Loucy (cell line): ENCODE measurements at regions not wholly inside any gene's neighbourhood (a gene's known extent, or its start where the extent isn't known, plus 50 kb on each side); places are given as distances from the start of the nearest gene placed in this dataset.

Source experiments
- H2AFZ ChIP-seq: fragments of 200-600 bp; sonication (generic); 2 replicates; pipeline ENCODE4 v1.6.0; 2016; ENCODE audit warnings: antibody characterized with exemption, mild to moderate bottlenecking, low read length, moderate library complexity
- H3F3A ChIP-seq: fragments of 200-600 bp; 2 replicates; pipeline ENCODE4 v1.6.0; 2016; ENCODE audit warnings: antibody characterized with exemption, low read depth, mild to moderate bottlenecking
- H3K27me3 ChIP-seq: fragments of 200-600 bp; sonication (generic); 2 replicates; pipeline ENCODE4 v1.6.1; 2014; ENCODE audit warnings: low read length, mild to moderate bottlenecking; ENCODE audit not compliant: insufficient read depth, poor library complexity, severe bottlenecking
- H3K36me3 ChIP-seq: fragments of 200-600 bp; sonication (generic); 2 replicates; pipeline ENCODE4 v1.6.1; 2016; ENCODE audit warnings: low read length; ENCODE audit not compliant: insufficient read depth
- H3K4me1 ChIP-seq: fragments of 200-600 bp; sonication (generic); 2 replicates; pipeline ENCODE4 v1.5.1; 2014; ENCODE audit warnings: low read length, mild to moderate bottlenecking; ENCODE audit not compliant: insufficient read depth, poor library complexity, severe bottlenecking
- H3K4me2 ChIP-seq: fragments of 200-600 bp; sonication (generic); 2 replicates; pipeline ENCODE4 v1.6.0; 2014; ENCODE audit warnings: antibody characterized with exemption, low read length, low read depth, mild to moderate bottlenecking; ENCODE audit not compliant: poor library complexity, severe bottlenecking
- H3K4me3 ChIP-seq: fragments of 200-600 bp; sonication (generic); 2 replicates; pipeline ENCODE4 v1.5.1; 2014; ENCODE audit warnings: low read length, mild to moderate bottlenecking, mixed read lengths; ENCODE audit not compliant: poor library complexity, severe bottlenecking
- H3K79me2 ChIP-seq: fragments of 200-600 bp; sonication (generic); 2 replicates; pipeline ENCODE4 v1.6.1; 2014; ENCODE audit warnings: low read length; ENCODE audit not compliant: insufficient read depth
- H3K9ac ChIP-seq: fragments of 200-600 bp; sonication (generic); 2 replicates; pipeline ENCODE4 v1.6.0; 2014; ENCODE audit warnings: mild to moderate bottlenecking, low read depth, low read length, moderate library complexity; ENCODE audit not compliant: poor library complexity, severe bottlenecking
- H3K9me2 ChIP-seq: fragments of 200-600 bp; sonication (generic); replicated peaks from 2 replicates; pipeline ENCODE4 v1.6.1; 2016; ENCODE audit warnings: low read depth, low read length, mixed read lengths
- H3K9me3 ChIP-seq: fragments of 200-600 bp; sonication (generic); 2 replicates; pipeline ENCODE4 v1.6.1; 2014; ENCODE audit warnings: mild to moderate bottlenecking, antibody characterized with exemption, low read length, low read depth; ENCODE audit not compliant: insufficient read depth
- H4K20me1 ChIP-seq: fragments of 200-600 bp; sonication (generic); 2 replicates; pipeline ENCODE4 v1.6.0; 2014; ENCODE audit warnings: antibody characterized with exemption, low read length, mild to moderate bottlenecking; ENCODE audit not compliant: insufficient read depth, poor library complexity, severe bottlenecking
- CTCF ChIP-seq: fragments of 200-600 bp; sonication (generic); conservative IDR thresholded peaks from 2 replicates; pipeline ENCODE4 v1.5.1; 2014; ENCODE audit warnings: mild to moderate bottlenecking, antibody characterized with exemption, low read length
- EZH2phosphoT487 ChIP-seq: fragments of 200-600 bp; IDR thresholded peaks from 2 replicates; pipeline ENCODE4 v1.6.1; 2018; ENCODE audit warnings: antibody characterized with exemption, mild to moderate bottlenecking, moderate library complexity, borderline replicate concordance

GRCh38 chr10:78191301-78191700, 157.6 kb downstream of the RPS24 start:
- Histone ChIP-seq H2AFZ (no peak overlapping the region), H3K36me3 (no peaks in the 10 kb centered on the region), H3K9me3 (peaks cover 8% of the 10 kb centered on the region; the same call in 1 of the 2 replicates), H3K27me3 (no peaks in the 10 kb centered on the region), H3K4me1 (peaks cover 21% of the 10 kb centered on the region), H3K9me2 (no peaks in the 10 kb centered on the region), H3K9ac (no peak overlapping the region), H4K20me1 (no peaks in the 10 kb centered on the region), H3F3A (no peaks in the 10 kb centered on the region), H3K4me2 (no peak overlapping the region), H3K79me2 (no peaks in the 10 kb centered on the region), H3K4me3 (no peak overlapping the region)
- TF ChIP-seq EZH2phosphoT487 (no peak), CTCF (no peak)

DNA sequence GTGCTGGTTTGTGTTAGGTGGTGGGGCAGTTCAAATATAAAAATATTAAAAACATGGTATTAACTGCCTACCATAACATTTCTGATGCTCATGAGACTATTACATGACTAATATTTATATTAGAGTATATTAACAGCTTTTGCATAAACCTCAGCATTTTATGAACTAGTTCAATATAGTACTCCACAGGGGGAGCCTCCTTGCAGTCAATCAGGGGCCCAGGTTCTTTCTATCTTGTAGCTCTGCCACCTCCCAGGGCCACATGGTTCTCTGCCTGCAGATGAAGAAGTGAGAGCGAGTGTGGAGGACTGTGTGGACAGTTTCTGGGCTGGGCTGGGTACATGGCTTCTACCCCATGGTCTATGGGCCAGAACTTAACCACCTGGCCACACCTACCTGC, 159.5 kb downstream of the RPS24 start:
- Histone ChIP-seq H3K27me3 (no peaks in the 10 kb centered on the region), H3F3A (no peaks in the 10 kb centered on the region), H4K20me1 (no peaks in the 10 kb centered on the region), H3K4me3 (no peak overlapping the region), H3K4me1 (peaks cover 25% of the 10 kb centered on the region), H3K4me2 (no peak overlapping the region), H3K9me3 (peaks cover 8% of the 10 kb centered on the region; the same call in 1 of the 2 replicates), H3K79me2 (no peaks in the 10 kb centered on the region), H3K36me3 (no peaks in the 10 kb centered on the region), H2AFZ (no peak overlapping the region), H3K9me2 (no peaks in the 10 kb centered on the region), H3K9ac (no peak overlapping the region)
- TF ChIP-seq EZH2phosphoT487: no peak
- no peak for TF ChIP-seq CTCF

DNA sequence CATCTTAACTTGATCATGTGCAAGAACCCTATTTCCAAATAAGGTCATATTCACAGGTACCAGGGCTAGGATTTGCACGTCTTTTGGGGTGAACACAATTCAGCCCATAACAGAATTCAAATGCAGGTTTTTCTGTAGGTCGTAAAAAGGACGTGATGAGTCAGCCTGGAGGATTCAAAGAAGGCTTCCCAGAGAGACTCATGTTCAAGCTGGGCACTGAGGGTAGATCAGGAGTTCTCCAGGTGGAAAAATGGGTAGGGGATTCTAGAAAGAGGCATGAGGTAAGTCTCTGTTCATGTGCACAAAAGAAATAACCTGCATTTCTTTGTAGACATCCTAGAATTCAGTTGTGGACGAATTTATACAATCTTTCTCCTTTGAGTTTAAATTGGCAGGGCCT, 160.4 kb downstream of the RPS24 start:
- Histone ChIP-seq H3K27me3 (no peaks in the 10 kb centered on the region), H3K9me3 (peaks cover 8% of the 10 kb centered on the region; the same call in 1 of the 2 replicates), H3K4me3 (no peak overlapping the region), H4K20me1 (no peaks in the 10 kb centered on the region), H3K9ac (no peak overlapping the region), H3K4me2 (no peak overlapping the region), H3K9me2 (no peaks in the 10 kb centered on the region), H3K4me1 (peaks cover 31% of the 10 kb centered on the region), H3F3A (no peaks in the 10 kb centered on the region), H2AFZ (no peak overlapping the region), H3K79me2 (no peaks in the 10 kb centered on the region), H3K36me3 (no peaks in the 10 kb centered on the region)
- no peak for TF ChIP-seq CTCF
- TF ChIP-seq EZH2phosphoT487: no peak
